GM18499 (cell line): ENCODE measurements at regions not wholly inside any gene's neighbourhood (a gene's known extent, or its start where the extent isn't known, plus 50 kb on each side); places are given as distances from the start of the nearest gene placed in this dataset.
"Not testable (repeated sequence)": the region's sequence is repeated elsewhere in the genome, so short reads cannot be mapped to it uniquely, and the experiment has no call there.

Experiments used
- ATAC-seq: cut with Tn5 transposase; IDR thresholded peaks from one replicate; pipeline ENCODE4 v1.9.1; 2021; ENCODE audit warnings: moderate number of reproducible peaks; ENCODE audit not compliant: insufficient read depth, unreplicated experiment

DNA sequence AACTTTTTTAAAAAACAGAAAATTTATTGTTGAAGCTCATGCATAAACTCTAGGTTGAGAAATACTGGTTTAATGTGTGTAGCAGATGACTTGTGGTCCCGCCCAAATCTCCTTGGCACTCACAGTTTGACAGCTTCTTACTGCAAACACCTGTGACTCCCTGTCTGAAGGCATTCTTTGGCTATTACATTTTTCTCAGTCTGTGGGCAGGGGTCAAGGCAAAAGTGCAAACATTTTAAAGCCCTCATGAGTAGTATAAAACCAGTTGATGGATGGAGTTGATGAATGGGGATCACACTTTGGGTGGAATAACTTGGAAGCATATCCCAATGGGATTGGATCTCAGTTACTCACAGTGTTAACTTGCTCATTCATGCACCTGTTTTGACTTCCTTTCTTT is 1007.0 kb upstream of the NUDT12 start:
- no peak for ATAC-seq

DNA sequence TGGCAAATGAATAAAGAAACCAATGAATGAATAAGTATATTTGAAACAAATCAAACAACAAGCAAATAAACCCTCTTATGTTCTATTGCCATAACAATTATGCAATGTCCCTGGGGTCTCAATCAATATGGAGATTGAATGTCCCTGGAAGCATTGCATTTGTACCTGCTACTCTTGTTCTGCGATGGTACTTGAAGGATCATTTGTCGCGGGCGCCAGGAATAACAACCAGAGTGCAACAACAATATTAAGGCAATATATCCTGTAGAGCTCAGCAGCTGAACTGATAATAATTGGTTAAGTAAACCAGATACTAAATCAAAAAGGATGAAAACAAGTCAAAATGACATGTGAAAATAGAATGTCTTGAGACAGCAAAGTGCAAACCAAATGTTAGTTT is 1001.9 kb upstream of the NUDT12 start:
- ATAC-seq, result no peak

GRCh38 chr5:104556957-104557356 is 994.4 kb upstream of the NUDT12 start:
- no peak for ATAC-seq

GRCh38 chr5:104551628-104552027 is 989.0 kb upstream of the NUDT12 start:
- no peak for ATAC-seq

DNA sequence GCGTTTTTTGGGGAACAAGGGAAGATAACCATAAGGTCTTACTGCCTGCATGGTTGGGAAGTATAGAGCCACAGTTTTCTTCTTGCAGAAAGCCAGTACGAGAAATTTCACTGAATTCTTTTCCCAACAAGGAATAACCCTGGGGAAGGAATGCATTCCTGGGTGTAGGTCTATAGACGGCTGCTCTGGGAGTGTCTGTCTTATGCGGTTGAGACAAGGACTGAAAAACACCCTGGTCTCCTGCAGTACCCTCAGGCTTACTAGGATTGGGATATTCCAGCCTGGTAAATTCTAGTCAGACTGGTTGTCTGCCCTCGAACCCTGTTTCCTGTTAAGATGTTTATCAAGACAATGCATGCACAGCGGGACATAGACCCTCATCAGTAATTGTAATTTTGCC is 984.3 kb upstream of the NUDT12 start:
- ATAC-seq, result not testable (repeated sequence)

GRCh38 chr5:104541141-104541785 is 978.7 kb upstream of the NUDT12 start:
- no peak for ATAC-seq

DNA sequence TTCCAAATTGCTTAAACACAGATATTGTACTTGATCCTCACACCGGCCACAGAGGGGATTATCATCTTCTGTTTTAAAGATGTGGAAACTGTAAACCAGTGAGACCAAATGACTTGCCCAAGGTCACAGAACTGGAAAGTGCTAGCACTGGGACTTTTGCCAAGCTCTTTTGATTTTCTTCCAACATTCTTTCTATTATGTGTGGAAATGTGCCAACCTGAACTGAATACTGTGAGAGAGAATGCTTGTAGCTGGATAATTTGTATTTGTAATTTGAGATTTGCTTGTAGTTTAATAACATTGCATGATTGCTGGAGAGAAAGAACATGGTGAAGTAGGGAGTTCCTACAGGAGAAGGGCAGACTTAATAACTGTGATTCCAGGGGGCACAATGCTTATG is 977.9 kb upstream of the NUDT12 start:
- ATAC-seq, result no peak

- no peak for ATAC-seq
Observed at GRCh38 chr5:104539618-104540350, 977.2 kb upstream of the NUDT12 start.

GRCh38 chr5:104538734-104539133 is 976.1 kb upstream of the NUDT12 start:
- no peak for ATAC-seq

DNA sequence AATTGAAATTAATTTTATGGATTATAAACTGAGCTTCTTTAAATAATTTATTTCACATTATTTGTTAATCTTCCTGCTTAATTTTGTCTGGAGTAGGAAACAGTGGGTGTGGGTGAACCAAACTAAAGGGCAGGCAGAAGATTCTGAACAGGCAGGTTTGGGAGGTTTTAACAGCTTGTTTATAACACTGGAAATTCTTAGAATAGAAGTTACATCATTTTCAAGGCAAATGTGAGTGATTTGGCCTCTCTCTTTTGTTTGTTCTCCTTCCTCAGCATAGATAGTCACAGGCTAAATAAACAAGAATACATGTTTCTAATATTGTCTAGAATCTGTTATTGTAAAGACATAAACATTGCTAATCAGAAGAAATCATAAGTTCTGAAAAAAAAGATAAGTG is 970.9 kb upstream of the NUDT12 start:
- ATAC-seq, result no peak

DNA sequence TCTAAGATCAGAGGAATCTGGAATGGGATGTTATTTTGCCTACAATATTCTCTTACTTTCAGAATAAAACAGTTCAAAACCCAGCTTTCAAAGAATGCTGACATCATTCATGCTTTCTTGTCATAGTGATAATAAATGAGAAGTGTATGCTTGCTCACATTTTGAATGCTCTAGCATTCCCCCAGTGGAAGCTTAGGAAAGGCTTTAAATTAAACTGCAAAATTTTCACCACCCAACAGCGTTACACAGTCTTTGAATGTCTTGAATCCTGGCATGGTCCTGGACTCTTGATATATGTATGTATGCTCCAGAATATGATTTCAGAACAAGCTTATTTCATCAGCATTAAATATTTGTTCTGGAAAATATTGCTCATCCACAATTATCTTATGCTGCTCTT is 964.3 kb upstream of the NUDT12 start:
- ATAC-seq, result no peak

DNA sequence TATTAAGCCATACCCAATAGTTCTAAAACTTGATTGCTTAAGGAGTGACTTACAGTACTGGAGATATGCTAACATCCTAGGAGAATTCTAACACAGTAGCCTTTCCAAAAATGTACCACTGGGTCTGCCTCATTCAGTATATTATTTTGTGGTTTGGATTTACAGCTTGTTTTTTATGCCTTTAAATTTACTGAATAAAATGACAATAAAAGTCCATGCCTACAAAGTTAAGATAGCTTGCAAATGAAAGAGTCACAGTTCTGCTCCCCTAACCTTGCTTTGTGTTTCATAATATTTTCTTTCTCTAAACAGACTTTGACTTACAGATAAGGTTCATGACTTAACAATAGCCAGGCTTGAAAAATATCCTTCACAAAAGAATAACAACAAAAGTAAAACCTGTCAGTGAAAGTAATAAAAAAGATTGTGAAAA is 951.1 kb upstream of the NUDT12 start:
- no peak for ATAC-seq

- no peak for ATAC-seq
Observed at GRCh38 chr5:104513121-104513602, 950.6 kb upstream of the NUDT12 start.

GRCh38 chr5:104512063-104512825 is 949.7 kb upstream of the NUDT12 start:
- no peak for ATAC-seq

- no peak for ATAC-seq
Observed at GRCh38 chr5:104498281-104498680, 935.7 kb upstream of the NUDT12 start.

- no peak for ATAC-seq
Observed at GRCh38 chr5:104494083-104494482, 931.5 kb upstream of the NUDT12 start.

DNA sequence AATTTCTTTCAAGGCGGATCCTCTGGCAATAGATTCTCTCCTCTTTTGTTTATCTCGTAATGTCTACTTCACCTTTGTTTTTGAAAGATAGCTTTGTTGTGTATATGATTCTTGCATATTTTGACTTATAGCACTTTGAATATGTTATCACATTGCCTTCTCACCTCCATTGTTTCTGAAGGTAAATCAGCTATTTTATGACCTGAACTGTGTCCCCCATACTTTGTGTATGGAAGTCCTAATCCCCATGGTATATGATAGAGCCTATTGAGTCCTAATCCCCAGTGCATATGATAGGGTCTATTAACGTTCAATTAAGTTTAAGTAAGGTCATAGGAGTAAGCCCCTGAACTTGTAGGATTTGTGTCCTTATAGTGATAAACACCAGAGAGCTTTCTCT is 910.2 kb upstream of the NUDT12 start:
- ATAC-seq, result no peak

DNA sequence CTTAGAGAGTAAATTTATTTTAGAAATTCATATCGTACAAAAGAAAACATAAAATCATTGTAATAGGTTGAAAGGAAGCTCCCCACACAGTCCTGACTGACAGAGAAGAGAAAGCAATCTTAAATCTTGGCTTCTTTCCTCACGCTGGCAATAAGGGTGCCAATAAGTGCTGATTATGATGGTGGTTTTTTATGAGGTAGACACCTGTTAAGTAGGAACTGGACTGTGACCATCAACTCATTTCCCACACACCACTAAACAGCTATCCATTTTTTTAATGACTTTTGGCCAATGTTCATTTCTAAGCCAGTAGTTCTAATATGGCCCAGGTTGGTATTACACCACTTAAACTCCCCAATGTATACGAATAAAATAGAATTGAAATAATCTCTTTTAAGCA is 893.5 kb upstream of the NUDT12 start:
- ATAC-seq, result no peak

GRCh38 chr5:104452550-104452949 is 890.0 kb upstream of the NUDT12 start:
- ATAC-seq, result no peak

- not testable (repeated sequence) for ATAC-seq
Observed at GRCh38 chr5:104451911-104452310, 889.3 kb upstream of the NUDT12 start.

DNA sequence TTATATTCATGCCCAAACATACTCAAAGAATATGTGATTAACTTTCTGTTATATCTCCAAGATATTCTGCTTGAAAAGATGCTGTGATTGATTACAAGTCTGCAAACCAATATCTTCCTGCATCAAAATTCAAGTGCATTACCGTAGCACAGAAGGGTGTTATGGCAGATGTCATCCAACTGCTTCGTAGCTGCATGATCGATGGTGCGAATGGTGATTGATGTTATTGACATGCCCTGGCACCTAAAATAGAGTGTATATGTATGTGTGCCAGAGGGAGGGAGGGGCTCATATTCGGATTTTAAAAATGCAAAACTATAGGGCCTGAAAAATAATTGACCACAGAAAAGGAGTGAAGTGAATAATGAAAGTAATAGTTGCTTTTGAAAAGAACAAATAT is 882.1 kb upstream of the NUDT12 start:
- no peak for ATAC-seq
